ENCODE measurements at regions not wholly inside any gene's neighbourhood (a gene's known extent, or its start where the extent isn't known, plus 50 kb on each side); places are given as distances from the start of the nearest gene placed in this dataset.

DNA sequence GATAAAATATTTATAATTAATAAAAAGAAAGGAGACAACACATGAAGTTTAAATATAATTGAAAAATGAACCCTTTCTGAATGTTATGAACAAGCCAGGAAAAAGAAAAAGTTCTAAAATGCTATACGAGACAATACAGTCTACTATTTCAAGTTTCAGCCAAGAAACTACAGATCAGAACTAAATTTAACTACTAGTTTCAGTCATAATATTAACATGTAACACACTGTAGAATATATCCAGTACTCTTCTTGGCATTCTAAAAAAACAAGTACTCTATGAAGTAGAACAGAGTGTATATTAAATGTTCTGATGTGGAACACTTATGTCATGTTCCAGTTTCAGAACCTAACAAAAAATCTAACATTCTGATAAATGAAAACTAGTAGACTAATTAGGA is 679.7 kb downstream of the FAT4 start:
- no peaks in the 10 kb centered on the region for H3K4me1 ChIP-seq (ENCODE audit: insufficient read depth, low read length)
- H3K36me3 ChIP-seq (ENCODE audit: insufficient read depth, low read length), result no peaks in the 10 kb centered on the region
- DNase-seq, result no peak
- no peaks in the 10 kb centered on the region for H3K9me3 ChIP-seq (ENCODE audit: low read length)
- Mint-ChIP-seq H3K27me3 (no peaks in the 10 kb centered on the region), H3K9me3 (peaks cover 0 to 42% (median 6%) of the 10 kb centered on the region in 5 donors), H3K4me1 (no peaks in the 10 kb centered on the region), H3K27ac (no peak overlapping the region), H3K36me3 (no peaks in the 10 kb centered on the region), H3K4me3 (no peak overlapping the region)
- ChIA-PET POLR2A (no interaction called here), CTCF (no interaction called here)
- H3K27ac ChIP-seq (ENCODE audit: low read depth, low read length), result no peak overlapping the region
- no peaks in the 10 kb centered on the region for H3K27me3 ChIP-seq (ENCODE audit: insufficient read depth, low read length, poor library complexity, severe bottlenecking)
- no peak overlapping the region for H3K4me3 ChIP-seq (ENCODE audit: low read length)

DNA sequence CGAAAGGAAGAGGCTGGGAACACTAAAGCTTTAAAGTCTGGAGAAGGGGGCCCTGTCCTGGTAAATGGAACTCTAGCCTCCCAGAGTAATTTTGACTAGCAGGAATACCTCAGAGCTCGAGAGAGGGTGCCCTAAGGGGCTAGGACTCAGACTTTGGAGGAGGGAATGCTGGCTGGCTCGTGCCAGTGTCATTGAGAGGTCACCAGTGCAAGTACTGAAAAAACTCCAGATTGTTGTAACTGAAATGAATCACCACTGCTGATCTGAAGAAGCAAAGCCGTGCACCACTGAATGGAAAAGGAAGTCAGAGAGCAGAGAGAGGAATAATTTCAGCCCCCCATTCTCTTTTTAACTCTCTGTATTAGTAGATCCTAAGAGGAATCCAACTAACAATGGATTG is 690.2 kb downstream of the FAT4 start:
- H3K27ac Mint-ChIP-seq, result no peak overlapping the region
- H3K27me3 Mint-ChIP-seq, result no peaks in the 10 kb centered on the region
- H3K36me3 Mint-ChIP-seq, result no peaks in the 10 kb centered on the region
- no peaks in the 10 kb centered on the region for H3K9me3 ChIP-seq (ENCODE audit: low read length)
- H3K27ac ChIP-seq (ENCODE audit: low read depth, low read length), result no peak overlapping the region
- H3K4me1 ChIP-seq (ENCODE audit: insufficient read depth, low read length), result no peaks in the 10 kb centered on the region
- peaks cover 0 to 35% (median 4%) of the 10 kb centered on the region in 5 donors for H3K9me3 Mint-ChIP-seq
- H3K27me3 ChIP-seq (ENCODE audit: insufficient read depth, low read length, poor library complexity, severe bottlenecking), result no peaks in the 10 kb centered on the region
- no peak overlapping the region for H3K4me3 Mint-ChIP-seq
- H3K4me1 Mint-ChIP-seq, result no peaks in the 10 kb centered on the region
- POLR2A ChIA-PET, result no interaction called here
- CTCF ChIA-PET, result no interaction called here
- DNase-seq, result no peak
- H3K4me3 ChIP-seq (ENCODE audit: low read length), result no peak overlapping the region
- no peaks in the 10 kb centered on the region for H3K36me3 ChIP-seq (ENCODE audit: insufficient read depth, low read length)

DNA sequence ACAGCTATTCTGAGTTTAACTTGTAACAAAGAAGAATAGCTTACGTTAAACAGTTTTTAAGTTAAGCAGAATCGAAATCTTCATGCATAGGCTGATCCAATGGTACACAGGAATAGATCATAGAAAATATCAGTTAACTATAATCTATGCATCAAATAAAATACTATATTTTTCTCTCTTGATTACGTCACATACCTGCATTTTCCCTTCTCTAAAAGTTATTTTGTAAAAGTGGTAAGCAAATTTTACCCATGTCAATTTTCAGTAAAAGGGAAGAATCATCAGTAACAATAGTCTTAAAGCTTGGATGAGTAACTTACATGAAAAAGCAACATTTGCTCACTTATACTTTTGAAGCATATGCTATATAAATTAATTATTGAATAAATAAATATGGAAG is 692.4 kb downstream of the FAT4 start:
- CTCF ChIA-PET, result no interaction called here
- no peak overlapping the region for H3K27ac Mint-ChIP-seq
- no peak for DNase-seq
- H3K36me3 Mint-ChIP-seq, result no peaks in the 10 kb centered on the region
- Histone ChIP-seq H3K27me3 (ENCODE audit: insufficient read depth, low read length, poor library complexity, severe bottlenecking) (no peaks in the 10 kb centered on the region), H3K27ac (ENCODE audit: low read depth, low read length) (no peak overlapping the region), H3K4me1 (ENCODE audit: insufficient read depth, low read length) (no peaks in the 10 kb centered on the region), H3K9me3 (ENCODE audit: low read length) (no peaks in the 10 kb centered on the region), H3K4me3 (ENCODE audit: low read length) (no peak overlapping the region), H3K36me3 (ENCODE audit: insufficient read depth, low read length) (no peaks in the 10 kb centered on the region)
- no peaks in the 10 kb centered on the region for H3K4me1 Mint-ChIP-seq
- no peaks in the 10 kb centered on the region for H3K27me3 Mint-ChIP-seq
- H3K9me3 Mint-ChIP-seq, result peaks cover 0 to 29% (median 8%) of the 10 kb centered on the region in 5 donors
- POLR2A ChIA-PET, result no interaction called here
- H3K4me3 Mint-ChIP-seq, result no peak overlapping the region

DNA sequence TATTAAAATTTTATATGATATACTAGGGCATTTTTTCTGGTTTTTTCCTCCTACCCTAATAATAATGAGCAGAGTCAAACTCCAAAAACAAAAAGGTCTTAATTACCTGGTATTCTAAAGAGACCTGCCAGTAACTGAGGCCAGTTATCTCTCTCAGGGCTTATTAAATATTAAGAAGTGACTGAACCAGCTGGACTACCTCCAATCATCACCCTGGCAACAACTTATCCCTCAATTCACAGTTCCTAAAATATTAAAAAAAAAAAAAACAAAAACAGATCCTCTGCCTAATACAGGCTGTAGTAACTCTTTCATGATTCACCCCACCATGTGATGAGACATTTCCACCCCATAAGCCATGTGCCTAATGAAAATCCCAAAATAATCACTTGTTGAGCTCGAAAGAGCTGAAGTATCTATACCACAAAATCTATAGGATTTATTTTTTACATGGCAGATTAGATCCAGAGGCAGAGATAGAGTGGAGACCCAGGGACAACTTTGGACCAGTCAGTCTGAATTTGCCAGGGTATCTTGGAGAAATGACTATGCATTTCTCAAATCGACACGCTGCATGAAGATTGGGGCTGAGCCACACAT is 698.0 kb downstream of the FAT4 start:
- Histone ChIP-seq H3K27ac (ENCODE audit: low read depth, low read length) (no peak overlapping the region), H3K27me3 (ENCODE audit: insufficient read depth, low read length, poor library complexity, severe bottlenecking) (no peaks in the 10 kb centered on the region), H3K36me3 (ENCODE audit: insufficient read depth, low read length) (no peaks in the 10 kb centered on the region), H3K4me1 (ENCODE audit: insufficient read depth, low read length) (no peaks in the 10 kb centered on the region), H3K9me3 (ENCODE audit: low read length) (no peaks in the 10 kb centered on the region), H3K4me3 (ENCODE audit: low read length) (no peak overlapping the region)
- Mint-ChIP-seq H3K36me3 (no peaks in the 10 kb centered on the region), H3K4me3 (no peak overlapping the region), H3K27ac (no peak overlapping the region), H3K27me3 (no peaks in the 10 kb centered on the region), H3K4me1 (no peaks in the 10 kb centered on the region), H3K9me3 (peaks cover 4 to 26% (median 14%) of the 10 kb centered on the region in 5 donors)
- DNase-seq, result no peak
- ChIA-PET CTCF (no interaction called here), POLR2A (no interaction called here)

DNA sequence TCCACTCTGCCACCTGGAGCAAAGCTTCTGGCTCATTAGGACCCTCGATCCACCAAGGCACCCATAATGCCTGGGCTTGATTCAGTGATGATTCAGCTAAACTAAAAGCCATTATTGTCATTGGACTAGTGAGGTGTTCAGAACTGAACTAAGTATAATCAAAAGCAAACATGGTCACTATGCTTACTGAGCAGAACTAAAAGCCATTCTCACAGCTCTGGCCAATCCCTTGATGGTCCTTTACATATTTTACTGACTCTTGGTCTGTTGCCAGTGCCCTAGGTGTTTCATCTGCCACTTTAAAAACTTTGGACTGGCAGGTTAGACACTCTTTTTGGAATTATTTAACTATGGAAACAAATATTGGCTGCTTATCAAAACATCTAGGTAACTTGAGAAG is 703.5 kb downstream of the FAT4 start:
- Mint-ChIP-seq H3K36me3 (no peaks in the 10 kb centered on the region), H3K27ac (no peak overlapping the region), H3K4me1 (no peaks in the 10 kb centered on the region), H3K4me3 (no peak overlapping the region), H3K9me3 (peaks cover 0 to 17% (median 6%) of the 10 kb centered on the region in 5 donors), H3K27me3 (no peaks in the 10 kb centered on the region)
- H3K9me3 ChIP-seq (ENCODE audit: low read length), result no peaks in the 10 kb centered on the region
- H3K4me1 ChIP-seq (ENCODE audit: insufficient read depth, low read length), result no peaks in the 10 kb centered on the region
- no peak overlapping the region for H3K27ac ChIP-seq (ENCODE audit: low read depth, low read length)
- no peaks in the 10 kb centered on the region for H3K27me3 ChIP-seq (ENCODE audit: insufficient read depth, low read length, poor library complexity, severe bottlenecking)
- no peak for DNase-seq
- ChIA-PET POLR2A (no interaction called here), CTCF (no interaction called here)
- H3K36me3 ChIP-seq (ENCODE audit: insufficient read depth, low read length), result no peaks in the 10 kb centered on the region
- H3K4me3 ChIP-seq (ENCODE audit: low read length), result no peak overlapping the region

DNA sequence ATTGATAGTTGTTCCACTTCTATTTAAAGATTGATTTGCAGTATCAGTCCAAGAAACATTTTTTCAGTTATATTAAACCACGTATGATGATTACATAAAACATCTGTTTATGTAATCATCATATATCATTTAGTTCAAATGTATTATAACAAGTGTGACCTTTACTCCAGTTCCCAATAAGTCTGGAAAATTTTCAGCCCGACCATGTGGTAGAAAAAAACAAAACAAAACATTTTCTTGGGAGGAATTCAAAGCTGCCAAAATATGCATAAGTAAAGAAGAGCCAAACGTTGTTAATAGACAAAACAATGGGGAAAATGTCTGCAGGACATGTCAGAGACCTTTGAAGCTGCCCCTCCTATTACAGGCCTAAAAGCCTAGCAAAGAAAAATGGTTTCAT is 709.1 kb downstream of the FAT4 start:
- Histone ChIP-seq H3K4me3 (ENCODE audit: low read length) (no peak overlapping the region), H3K27ac (ENCODE audit: low read depth, low read length) (no peak overlapping the region), H3K4me1 (ENCODE audit: insufficient read depth, low read length) (no peaks in the 10 kb centered on the region), H3K27me3 (ENCODE audit: insufficient read depth, low read length, poor library complexity, severe bottlenecking) (no peaks in the 10 kb centered on the region), H3K36me3 (ENCODE audit: insufficient read depth, low read length) (no peaks in the 10 kb centered on the region), H3K9me3 (ENCODE audit: low read length) (no peaks in the 10 kb centered on the region)
- Mint-ChIP-seq H3K36me3 (no peaks in the 10 kb centered on the region), H3K4me1 (no peaks in the 10 kb centered on the region), H3K27ac (no peak overlapping the region), H3K9me3 (peaks cover 0 to 15% (median 5%) of the 10 kb centered on the region in 5 donors), H3K27me3 (no peaks in the 10 kb centered on the region), H3K4me3 (no peak overlapping the region)
- ChIA-PET POLR2A (no interaction called here), CTCF (no interaction called here)
- no peak for DNase-seq

DNA sequence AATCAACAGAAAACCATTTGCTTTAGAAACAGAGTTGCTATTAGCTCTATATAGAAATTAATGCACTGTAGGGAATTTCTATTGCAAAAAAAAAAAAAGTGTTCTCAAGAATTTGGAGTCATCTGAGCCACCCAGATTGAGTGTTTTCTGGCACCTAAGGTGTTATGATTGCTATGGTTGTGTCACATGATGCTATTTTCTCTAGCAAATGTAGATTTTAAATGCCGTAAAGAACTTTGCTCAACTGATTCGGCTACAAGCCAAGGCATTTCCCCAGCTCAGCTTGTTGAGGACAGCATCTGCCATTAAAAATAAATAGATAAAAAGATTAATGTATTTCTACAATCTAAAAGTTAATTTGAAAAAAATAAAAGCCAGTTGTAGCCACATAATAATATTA is 712.8 kb downstream of the FAT4 start:
- Mint-ChIP-seq H3K4me3 (no peak overlapping the region), H3K4me1 (no peaks in the 10 kb centered on the region), H3K36me3 (no peaks in the 10 kb centered on the region), H3K27me3 (no peaks in the 10 kb centered on the region), H3K9me3 (peaks cover 0 to 21% (median 13%) of the 10 kb centered on the region in 5 donors), H3K27ac (no peak overlapping the region)
- no peak overlapping the region for H3K4me3 ChIP-seq (ENCODE audit: low read length)
- no peaks in the 10 kb centered on the region for H3K9me3 ChIP-seq (ENCODE audit: low read length)
- ChIA-PET POLR2A (no interaction called here), CTCF (no interaction called here)
- no peaks in the 10 kb centered on the region for H3K36me3 ChIP-seq (ENCODE audit: insufficient read depth, low read length)
- no peaks in the 10 kb centered on the region for H3K4me1 ChIP-seq (ENCODE audit: insufficient read depth, low read length)
- DNase-seq, result no peak
- H3K27me3 ChIP-seq (ENCODE audit: insufficient read depth, low read length, poor library complexity, severe bottlenecking), result no peaks in the 10 kb centered on the region
- H3K27ac ChIP-seq (ENCODE audit: low read depth, low read length), result no peak overlapping the region

DNA sequence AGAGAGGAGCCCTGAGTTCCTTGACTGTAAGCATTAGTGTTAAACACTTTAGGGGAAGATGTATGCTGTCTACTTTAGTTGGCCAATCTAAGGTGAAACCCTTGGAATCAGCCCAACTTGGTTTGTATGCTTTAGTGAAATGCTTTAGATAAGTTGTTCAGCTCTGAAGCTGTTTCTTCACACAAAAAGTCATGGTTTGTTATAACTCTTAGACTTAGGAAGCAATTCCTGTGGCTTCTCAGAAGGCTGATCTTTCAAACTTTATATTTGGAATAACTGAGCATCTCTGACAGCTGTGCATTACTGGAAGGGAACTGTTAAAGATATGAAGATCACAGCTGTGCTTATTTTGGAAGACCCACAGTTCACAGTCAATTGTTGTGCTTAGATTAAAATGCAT is 714.1 kb downstream of the FAT4 start:
- Mint-ChIP-seq H3K36me3 (no peaks in the 10 kb centered on the region), H3K9me3 (peaks cover 2 to 28% (median 13%) of the 10 kb centered on the region in 5 donors), H3K4me1 (no peaks in the 10 kb centered on the region), H3K27ac (no peak overlapping the region), H3K27me3 (no peaks in the 10 kb centered on the region), H3K4me3 (no peak overlapping the region)
- H3K36me3 ChIP-seq (ENCODE audit: insufficient read depth, low read length), result no peaks in the 10 kb centered on the region
- no peaks in the 10 kb centered on the region for H3K9me3 ChIP-seq (ENCODE audit: low read length)
- no peak overlapping the region for H3K4me3 ChIP-seq (ENCODE audit: low read length)
- no peak overlapping the region for H3K27ac ChIP-seq (ENCODE audit: low read depth, low read length)
- no peaks in the 10 kb centered on the region for H3K4me1 ChIP-seq (ENCODE audit: insufficient read depth, low read length)
- POLR2A ChIA-PET, result no interaction called here
- CTCF ChIA-PET, result no interaction called here
- no peaks in the 10 kb centered on the region for H3K27me3 ChIP-seq (ENCODE audit: insufficient read depth, low read length, poor library complexity, severe bottlenecking)
- DNase-seq, result no peak

DNA sequence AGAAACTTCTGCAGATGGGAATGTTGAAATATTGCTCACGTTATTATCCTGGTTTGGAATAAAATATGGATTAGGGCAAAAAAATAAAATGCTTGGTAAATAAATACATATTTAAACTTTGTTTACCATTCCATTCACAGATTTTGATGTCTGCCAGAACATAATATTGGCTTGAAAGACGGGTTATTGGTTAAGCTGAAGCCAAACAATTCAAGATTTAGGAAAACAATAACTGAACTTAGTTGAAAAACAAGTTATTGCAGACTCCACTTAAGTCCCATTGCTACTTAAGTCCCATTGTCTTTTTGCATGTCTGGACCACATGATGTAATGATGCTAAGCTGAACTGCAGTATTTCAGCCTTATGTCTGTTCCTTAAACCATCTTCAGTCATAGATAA is 722.5 kb downstream of the FAT4 start:
- no peaks in the 10 kb centered on the region for H3K27me3 ChIP-seq (ENCODE audit: insufficient read depth, low read length, poor library complexity, severe bottlenecking)
- Mint-ChIP-seq H3K4me1 (no peaks in the 10 kb centered on the region), H3K27me3 (no peaks in the 10 kb centered on the region), H3K27ac (no peak overlapping the region), H3K4me3 (no peak overlapping the region), H3K36me3 (no peaks in the 10 kb centered on the region), H3K9me3 (peaks cover 2 to 10% (median 5%) of the 10 kb centered on the region in 5 donors)
- H3K9me3 ChIP-seq (ENCODE audit: low read length), result no peaks in the 10 kb centered on the region
- ChIA-PET CTCF (no interaction called here), POLR2A (no interaction called here)
- no peaks in the 10 kb centered on the region for H3K36me3 ChIP-seq (ENCODE audit: insufficient read depth, low read length)
- no peak overlapping the region for H3K27ac ChIP-seq (ENCODE audit: low read depth, low read length)
- DNase-seq, result no peak
- H3K4me3 ChIP-seq (ENCODE audit: low read length), result no peak overlapping the region
- no peaks in the 10 kb centered on the region for H3K4me1 ChIP-seq (ENCODE audit: insufficient read depth, low read length)
